ENCODE measurements at regions not wholly inside any gene's neighbourhood (a gene's known extent, or its start where the extent isn't known, plus 50 kb on each side); places are given as distances from the start of the nearest gene placed in this dataset.

- TF ChIP-seq CTCF (IDR thresholded peaks at IDR 0.05; ENCODE audit: low read depth, low read length) (no peak), POLR2A (IDR thresholded peaks at IDR 0.05; ENCODE audit: extremely low read depth, insufficient read length) (no peak)
- TF ChIP-seq, protein P1, sequence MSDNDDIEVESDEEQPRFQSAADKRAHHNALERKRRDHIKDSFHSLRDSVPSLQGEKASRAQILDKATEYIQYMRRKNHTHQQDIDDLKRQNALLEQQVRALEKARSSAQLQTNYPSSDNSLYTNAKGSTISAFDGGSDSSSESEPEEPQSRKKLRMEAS (IDR thresholded peaks at IDR 0.05; ENCODE audit: low read depth, low read length): no peak
These were observed 87.7 kb downstream of the TMPRSS5 start for GRCh38 chr11:113618360-113618759.

Data from NB4 (cell line).